Cardiac muscle cell (in vitro differentiated cells and primary cell): ENCODE measurements at regions not wholly inside any gene's neighbourhood (a gene's known extent, or its start where the extent isn't known, plus 50 kb on each side); places are given as distances from the start of the nearest gene placed in this dataset.

ENCODE experiments used
- DNase-seq, 2 donors: peaks; one replicate each; pipeline versions ENCODE4 v3.0.0 to v3.0.0-alpha.2; 2010 to 2017; ENCODE audit warnings: low read depth in 1 of 2, low spot score in 1 of 2
- H3K27ac ChIP-seq: fragments of 200-600 bp; sonication (generic); 2 replicates; pipeline ENCODE4 v1.5.1; 2016
- H3K27me3 ChIP-seq: fragments of 200-600 bp; sonication (generic); 2 replicates; pipeline ENCODE4 v1.6.0; 2016; ENCODE audit warnings: control low read depth
- H3K36me3 ChIP-seq: fragments of 200-600 bp; sonication (generic); 2 replicates; pipeline ENCODE4 v1.5.1; 2016; ENCODE audit warnings: control low read depth
- H3K4me1 ChIP-seq: fragments of 200-600 bp; sonication (generic); 2 replicates; pipeline ENCODE4 v1.8.1; 2017; ENCODE audit warnings: low read depth, mild to moderate bottlenecking, mixed run types
- H3K4me3 ChIP-seq: fragments of 200-600 bp; sonication (generic); 2 replicates; pipeline ENCODE4 v1.5.1; 2016; ENCODE audit warnings: mild to moderate bottlenecking
- H3K9me3 ChIP-seq: fragments of 200-600 bp; sonication (generic); 2 replicates; pipeline ENCODE4 v1.5.1; 2017; ENCODE audit warnings: low read depth, mild to moderate bottlenecking, control low read depth
- CTCF ChIP-seq: IDR thresholded peaks from 2 replicates; pipeline ENCODE4 v1.5.1; 2012; ENCODE audit warnings: low read depth, mild to moderate bottlenecking, low read length

- no peaks in the 10 kb centered on the region for H3K9me3 ChIP-seq
- H3K4me1 ChIP-seq, result peaks cover 4% of the 10 kb centered on the region
- no peak for DNase-seq
- no peaks in the 10 kb centered on the region for H3K36me3 ChIP-seq
- H3K4me3 ChIP-seq, result no peak overlapping the region
- no peak for TF ChIP-seq CTCF
- no peak overlapping the region for H3K27ac ChIP-seq
- no peaks in the 10 kb centered on the region for H3K27me3 ChIP-seq
These were observed 502.9 kb downstream of the RASEF start for GRCh38 chr9:82560036-82560435.

- Histone ChIP-seq H3K27ac (no peak overlapping the region), H3K36me3 (no peaks in the 10 kb centered on the region), H3K27me3 (no peaks in the 10 kb centered on the region), H3K9me3 (no peaks in the 10 kb centered on the region), H3K4me1 (no peaks in the 10 kb centered on the region), H3K4me3 (no peak overlapping the region)
- no peak for TF ChIP-seq CTCF
- DNase-seq, result no peak
These were observed 502.5 kb downstream of the RASEF start for GRCh38 chr9:82560457-82560904.

GRCh38 chr9:82563094-82563493 is 499.8 kb downstream of the RASEF start:
- no peak for TF ChIP-seq CTCF
- H3K4me1 ChIP-seq, result peaks cover 7% of the 10 kb centered on the region
- no peak overlapping the region for H3K27ac ChIP-seq
- H3K4me3 ChIP-seq, result no peak overlapping the region
- H3K9me3 ChIP-seq, result no peaks in the 10 kb centered on the region
- H3K27me3 ChIP-seq, result no peaks in the 10 kb centered on the region
- H3K36me3 ChIP-seq, result no peaks in the 10 kb centered on the region
- DNase-seq, result no peak

GRCh38 chr9:82563841-82564240 is 499.1 kb downstream of the RASEF start:
- Histone ChIP-seq H3K9me3 (no peaks in the 10 kb centered on the region), H3K36me3 (no peaks in the 10 kb centered on the region), H3K27me3 (no peaks in the 10 kb centered on the region), H3K27ac (no peak overlapping the region), H3K4me3 (no peak overlapping the region), H3K4me1 (peaks cover 7% of the 10 kb centered on the region)
- no peak for TF ChIP-seq CTCF
- no peak for DNase-seq

GRCh38 chr9:82565188-82565969 is 497.6 kb downstream of the RASEF start:
- TF ChIP-seq CTCF, result no peak

More at GRCh38 chr9:82565188-82565969, 497.6 kb downstream of the RASEF start:
- Histone ChIP-seq H3K4me3 (no peak overlapping the region), H3K36me3 (no peaks in the 10 kb centered on the region), H3K4me1 (peaks cover 7% of the 10 kb centered on the region), H3K27ac (no peak overlapping the region), H3K27me3 (no peaks in the 10 kb centered on the region), H3K9me3 (no peaks in the 10 kb centered on the region)
- DNase-seq, result no peak
